GM19025 (cell line): ENCODE measurements at regions not wholly inside any gene's neighbourhood (a gene's known extent, or its start where the extent isn't known, plus 50 kb on each side); places are given as distances from the start of the nearest gene placed in this dataset.
"Not testable (repeated sequence)": the region's sequence is repeated elsewhere in the genome, so short reads cannot be mapped to it uniquely, and the experiment has no call there.

Source experiments
- ATAC-seq: cut with Tn5 transposase; IDR thresholded peaks from one replicate; pipeline ENCODE4 v1.9.1; 2021; ENCODE audit warnings: mild to moderate bottlenecking, low read depth, moderate library complexity; ENCODE audit not compliant: unreplicated experiment

DNA sequence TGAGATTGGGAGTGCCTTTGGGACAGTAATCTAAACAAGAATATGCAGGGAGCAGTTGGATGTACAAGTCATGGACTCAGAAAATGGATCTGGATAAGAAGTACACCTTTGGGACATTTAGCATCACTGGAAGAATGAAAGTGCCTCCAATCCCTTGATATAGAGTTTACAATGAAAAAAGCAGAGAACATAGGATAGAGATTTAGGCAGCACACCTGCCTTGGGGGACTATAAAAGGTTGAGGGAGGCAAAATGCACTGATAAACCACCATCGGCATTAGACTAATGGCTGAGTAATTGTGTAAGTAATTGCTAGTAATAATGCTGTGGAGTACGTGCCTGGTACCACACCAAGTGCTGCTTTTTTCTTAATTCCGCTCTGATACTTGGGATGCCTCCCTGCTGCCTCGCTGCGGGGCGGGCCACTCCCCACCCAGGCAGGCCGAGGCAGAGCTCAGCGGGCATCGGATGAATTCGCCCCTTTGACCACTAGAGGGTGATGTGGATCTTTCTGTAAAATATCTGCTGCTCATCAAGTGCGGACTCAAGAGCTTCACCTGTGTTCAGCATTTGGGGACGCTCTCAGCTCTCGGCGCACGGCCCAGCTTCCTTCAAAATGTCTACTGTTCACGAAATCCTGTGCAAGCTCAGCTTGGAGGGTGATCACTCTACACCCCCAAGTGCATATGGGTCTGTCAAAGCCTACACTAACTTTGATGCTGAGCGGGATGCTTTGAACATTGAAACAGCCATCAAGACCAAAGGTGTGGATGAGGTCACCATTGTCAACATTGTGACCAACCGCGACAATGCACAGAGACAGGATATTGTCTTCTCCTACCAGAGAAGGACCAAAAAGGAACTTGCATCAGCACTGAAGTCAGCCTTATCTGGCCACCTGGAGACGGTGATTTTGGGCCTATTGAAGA lies 99.9 kb downstream of the ANKRD18B start:
- peak; percentile 67 for ATAC-seq

DNA sequence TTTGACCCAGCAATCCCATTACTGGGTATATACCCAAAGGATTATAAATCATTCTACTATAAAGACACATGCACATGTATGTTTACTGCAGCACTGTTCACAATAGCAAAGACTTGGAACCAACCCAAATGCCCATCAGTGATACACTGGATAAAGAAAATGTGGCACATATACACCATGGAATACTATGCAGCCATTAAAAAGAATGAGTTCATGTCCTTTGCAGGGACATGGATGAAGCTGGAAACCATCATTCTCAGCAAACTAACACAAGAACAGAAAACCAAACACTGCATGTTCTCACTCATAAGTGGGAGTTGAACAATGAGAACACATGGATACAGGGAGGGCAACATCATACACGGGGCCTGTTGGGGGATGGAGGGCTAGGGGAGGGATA lies 104.3 kb downstream of the ANKRD18B start:
- not testable (repeated sequence) for ATAC-seq

DNA sequence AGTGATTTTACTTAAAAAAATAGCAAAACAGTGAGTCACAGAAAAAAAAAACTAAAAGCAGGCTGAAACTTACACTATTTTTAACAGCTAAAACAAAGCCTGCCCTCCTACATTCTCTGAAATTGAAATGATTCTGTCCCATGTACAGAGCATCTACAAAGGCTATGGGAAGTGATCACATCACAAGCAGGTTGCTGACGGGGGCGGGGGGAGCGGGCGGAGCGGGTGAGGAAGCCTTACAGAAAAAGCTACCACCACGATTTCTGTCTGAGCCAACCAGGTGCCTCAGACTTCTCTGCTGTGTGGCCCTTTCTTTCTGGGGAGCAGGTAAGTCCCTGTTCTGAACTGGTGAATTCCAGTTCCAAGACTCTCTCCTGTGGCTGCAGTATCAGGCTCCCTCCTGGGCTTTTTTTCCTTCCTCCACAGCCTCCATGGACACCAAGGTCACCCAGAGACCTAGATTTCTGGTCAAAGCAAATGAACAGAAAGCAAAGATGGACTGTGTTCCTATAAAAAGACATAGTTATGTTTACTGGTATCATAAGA lies 104.9 kb downstream of the ANKRD18B start:
- no peak for ATAC-seq

DNA sequence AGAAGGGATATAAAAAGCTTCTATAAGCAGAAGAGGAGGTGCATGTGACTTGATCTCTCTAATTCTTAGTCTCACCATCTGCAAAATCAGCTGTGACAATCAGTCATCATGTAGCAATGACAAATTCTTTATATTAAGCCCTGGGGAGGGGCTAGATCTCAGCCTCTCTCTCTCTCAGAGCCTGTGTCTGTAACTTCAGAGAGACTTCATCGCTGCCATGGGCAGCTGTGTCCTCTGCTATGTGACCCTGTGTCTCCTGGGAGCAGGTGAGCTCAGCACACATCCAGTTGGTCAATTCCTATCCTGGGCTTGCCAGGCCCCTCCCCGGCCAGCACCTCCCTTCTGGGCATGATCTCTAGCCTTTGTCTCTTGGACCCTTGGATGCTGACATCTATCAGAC lies 109.6 kb downstream of the ANKRD18B start:
- ATAC-seq, result no peak

DNA sequence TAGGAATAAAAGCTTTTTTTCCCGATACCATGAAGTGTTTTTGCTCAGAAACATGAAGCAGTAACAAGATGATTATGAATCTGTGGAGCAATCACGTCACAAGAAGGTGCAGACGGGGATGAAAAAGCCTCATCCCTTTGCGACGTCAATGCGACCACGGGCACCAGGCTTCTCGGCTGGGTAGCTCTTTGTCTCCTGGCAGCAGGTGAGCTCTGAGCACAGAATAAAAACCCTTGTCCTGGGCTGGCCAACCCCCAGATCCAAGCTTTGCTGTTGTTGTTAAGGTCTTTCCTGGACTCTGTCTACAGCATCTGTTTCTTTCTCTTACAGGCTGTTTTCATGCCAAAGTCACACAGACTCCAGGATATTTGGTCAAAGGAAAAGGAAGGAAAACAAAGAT lies 113.8 kb downstream of the ANKRD18B start:
- ATAC-seq, result no peak

DNA sequence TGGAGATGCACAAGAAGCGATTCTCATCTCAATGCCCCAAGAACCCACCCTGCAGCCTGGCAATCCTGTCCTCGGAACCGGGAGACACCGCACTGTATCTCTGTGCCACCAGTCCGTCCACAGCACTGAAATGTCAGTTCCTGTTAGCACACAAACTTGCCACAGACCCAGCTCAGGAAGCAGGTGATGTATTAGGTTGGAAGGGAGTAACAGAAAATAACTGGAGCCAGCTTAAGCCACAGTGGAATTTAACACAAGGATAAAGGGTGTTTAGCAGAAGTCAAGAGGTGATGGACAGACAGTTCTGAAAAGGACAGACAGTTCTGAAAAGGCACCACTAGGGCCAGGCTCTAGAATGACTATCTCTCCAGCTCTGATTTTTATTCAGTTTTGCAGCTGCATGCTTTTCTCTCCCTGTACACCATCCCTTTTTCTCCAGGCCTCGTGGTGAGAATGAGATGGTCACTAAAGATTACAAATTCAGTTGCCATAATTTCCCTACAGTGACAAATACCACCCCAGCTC lies 114.4 kb downstream of the ANKRD18B start:
- ATAC-seq, result no peak

DNA sequence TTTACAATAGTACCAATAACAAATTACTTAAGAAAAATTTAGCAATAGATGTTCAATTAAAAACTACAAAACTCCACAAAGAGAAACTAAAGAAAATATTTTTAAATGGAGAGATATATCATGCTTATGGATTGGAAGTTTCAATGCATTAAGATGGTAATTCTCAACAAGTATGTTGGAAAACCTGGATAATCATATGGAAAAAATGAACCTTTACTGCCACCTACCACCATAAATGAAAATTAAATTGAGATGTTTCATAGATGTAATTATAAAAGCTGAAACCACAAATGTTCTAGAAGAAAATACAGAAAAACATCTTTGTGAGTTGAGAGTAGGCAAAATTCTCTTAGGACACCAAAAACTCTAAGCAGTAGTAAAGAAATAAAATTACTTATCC lies 121.7 kb downstream of the ANKRD18B start:
- no peak for ATAC-seq

DNA sequence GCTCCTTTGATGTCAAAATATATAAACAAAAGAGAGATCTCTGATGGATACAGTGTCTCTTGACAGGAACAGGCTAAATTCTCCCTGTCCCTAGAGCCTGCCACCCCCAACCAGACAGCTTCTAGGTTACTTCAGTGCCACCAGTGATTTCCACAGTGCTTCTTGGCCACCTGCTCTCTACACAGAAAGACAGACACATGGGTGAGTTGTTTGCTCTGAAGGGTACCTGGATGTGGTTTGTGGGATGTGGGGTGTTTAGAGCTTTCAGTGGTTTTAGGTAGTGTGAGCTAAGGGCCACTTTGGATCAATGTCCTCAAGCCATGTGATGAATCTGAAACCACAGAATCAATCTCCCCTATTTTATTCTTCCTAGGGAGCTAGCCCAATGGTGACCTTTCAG lies 125.4 kb downstream of the ANKRD18B start:
- no peak for ATAC-seq

DNA sequence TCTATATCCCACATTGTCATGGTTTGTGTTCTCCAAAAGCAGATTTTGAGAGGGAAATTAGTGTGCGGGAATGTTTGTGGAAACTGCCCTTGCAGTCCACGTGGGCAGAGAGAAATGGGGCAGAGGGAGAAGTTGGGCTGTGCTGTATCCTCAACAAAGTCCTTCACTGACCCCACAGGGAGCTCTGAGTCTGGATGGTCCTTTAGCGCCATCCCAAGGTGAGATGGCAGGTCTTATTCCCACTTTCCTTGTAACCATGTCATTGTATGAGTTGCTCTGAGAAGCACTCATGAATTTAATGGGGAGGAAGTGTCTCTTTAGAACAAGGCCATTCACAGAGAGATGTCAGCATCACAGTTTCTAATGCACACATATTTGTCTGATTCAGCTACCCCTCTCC lies 127.1 kb downstream of the ANKRD18B start:
- no peak for ATAC-seq

DNA sequence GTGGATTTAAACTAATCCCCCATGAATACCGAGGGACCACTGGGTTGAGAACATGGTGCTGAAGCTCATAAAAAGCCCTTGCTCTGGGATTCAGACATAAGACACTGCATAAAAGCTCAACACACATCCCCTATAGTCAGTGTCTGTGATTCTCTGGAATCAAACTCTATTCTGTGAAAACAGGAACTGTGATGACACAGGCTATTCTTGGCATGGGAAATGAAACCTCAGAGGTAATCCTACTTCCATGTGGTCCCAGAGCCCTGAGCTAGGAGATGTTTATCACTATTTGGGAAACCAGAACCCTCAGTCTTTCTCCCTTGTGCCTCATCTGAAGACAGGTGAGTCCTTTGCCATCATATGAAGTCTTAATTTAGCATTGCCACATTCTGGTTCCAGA lies 135.4 kb upstream of the PRSS3 start:
- ATAC-seq, result no peak

DNA sequence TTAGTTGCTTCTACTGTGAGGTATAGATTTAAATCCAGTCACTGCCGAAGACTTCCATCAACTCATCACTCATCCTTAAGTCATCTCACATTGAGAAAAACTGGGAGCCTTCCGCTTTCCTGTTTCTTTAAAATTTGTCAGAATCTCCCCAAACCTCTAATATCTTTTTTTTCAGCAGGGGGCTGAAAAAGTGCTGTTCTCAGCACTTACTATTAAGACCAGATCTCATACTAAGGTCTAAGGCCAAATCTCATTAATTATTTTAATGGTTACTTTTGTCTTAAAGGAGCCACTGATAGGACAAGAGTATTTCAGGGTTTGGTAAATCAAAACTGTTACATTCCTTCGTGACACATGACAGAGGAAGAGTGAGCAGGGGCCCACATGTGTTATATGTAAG lies 134.6 kb upstream of the PRSS3 start:
- ATAC-seq, result no peak

DNA sequence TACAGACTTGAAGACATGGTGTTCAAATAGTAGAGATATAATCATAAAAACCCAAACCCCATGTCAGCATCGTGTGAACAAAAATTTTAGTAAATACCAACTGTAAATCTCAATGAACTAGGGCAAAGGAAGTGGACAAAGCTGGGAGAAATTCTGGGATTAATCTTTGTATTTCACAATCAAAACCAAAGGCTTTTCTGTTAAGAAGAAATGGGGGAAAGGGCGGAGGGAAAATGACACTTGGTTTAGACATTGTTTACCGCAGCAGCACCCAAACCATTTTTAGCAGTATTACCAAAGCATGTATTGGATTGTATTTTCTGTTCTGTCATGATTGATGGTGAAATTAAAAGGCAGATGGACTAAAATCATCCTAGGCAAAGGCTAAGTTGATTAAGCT lies 134.2 kb upstream of the PRSS3 start:
- no peak for ATAC-seq

DNA sequence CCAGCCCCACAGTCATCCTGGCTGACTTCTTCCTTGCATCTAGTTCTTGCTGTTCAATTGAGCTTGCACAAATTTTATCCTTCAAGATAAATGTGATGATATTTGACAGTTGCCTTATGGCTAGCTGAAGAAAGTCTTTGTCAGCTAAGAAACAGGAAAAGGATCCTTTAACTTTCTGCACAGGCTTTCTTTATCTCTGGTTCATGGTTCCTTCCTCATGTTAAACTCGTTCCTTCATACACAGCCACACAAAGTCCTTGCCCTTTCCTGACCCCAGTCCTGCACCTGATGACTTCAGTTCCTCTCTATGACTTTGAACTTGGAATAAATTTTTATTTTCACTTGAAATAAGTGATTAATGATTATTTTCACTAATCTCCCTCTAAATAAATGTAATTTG lies 132.5 kb upstream of the PRSS3 start:
- no peak for ATAC-seq

DNA sequence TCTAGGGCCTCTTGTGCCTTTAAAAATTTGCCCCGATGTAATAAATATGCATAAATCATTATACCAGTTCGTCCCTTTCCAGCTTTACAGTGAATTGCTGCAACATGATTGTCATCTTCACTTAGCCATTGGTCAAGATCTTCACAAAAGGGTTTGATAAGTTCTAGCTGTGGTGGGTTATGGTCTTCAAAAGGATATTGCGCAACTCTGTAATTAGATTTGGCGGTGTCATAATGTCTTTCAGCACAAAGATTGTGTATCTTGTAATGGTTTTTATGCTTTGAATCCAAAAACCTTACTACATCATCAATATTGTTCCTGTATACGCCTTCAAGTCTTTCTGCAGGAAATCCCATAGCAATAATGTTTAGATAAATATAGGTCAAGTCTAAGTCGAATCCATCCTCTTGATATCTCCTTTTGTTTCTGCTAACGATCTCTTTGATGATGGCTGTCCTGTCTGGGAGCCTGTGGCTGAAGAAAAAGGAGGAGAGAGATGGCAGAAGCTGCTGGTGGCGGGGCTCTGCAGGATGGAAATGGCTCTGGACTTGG lies 119.1 kb upstream of the PRSS3 start:
- not testable (repeated sequence) for ATAC-seq

DNA sequence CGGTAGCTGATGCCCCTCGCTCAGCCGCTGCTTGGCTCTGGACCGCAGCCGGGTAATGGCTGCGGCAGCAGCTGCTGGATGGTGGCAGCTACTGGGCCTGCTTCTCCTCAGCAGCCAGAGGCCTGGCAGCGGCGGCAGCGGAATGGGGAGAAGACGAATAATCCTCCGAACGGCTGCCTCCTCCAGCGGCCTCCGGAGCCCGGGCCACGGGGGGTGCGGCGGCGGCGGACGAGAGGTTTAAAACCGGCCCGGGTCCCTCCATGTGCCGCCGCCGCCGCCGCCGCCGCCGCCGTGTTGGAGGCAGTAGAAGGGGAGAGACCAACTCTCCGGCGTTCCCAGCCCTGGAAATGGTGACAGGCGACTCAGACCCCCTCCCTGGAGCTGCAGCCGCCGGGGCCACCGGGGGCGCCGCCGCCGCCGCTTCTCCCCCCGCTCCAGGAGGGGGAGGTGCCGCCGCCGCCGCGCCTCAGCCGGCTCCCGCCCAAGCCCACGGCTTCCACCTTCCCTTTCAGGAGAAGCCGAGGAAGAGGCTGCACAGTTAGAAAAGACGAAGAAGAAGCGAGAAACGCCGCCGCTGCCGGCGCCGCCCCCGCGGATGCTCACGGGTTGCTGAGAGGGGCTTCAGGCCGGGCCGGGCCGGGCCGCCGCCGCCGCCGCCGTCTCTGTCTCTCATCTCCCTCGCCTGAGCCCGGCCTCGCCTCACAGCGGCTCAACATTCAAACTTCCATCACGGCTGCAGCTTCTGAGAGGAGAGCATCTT lies 118.4 kb upstream of the PRSS3 start:
- no peak for ATAC-seq

DNA sequence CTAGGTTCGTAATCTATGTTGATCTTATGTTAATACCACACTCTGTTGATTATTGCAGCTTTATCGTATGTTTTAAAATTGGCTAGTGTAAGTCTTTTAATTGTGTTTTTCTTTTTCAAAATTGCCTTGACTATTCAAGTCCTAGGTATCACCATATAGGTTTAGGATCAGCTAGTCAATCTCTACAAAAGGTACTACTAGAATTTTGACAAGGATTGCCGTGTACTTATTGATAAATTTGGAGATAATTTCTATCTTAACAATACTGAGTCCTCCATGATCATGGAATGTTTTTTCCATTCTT lies 117.9 kb upstream of the PRSS3 start:
- ATAC-seq, result no peak

DNA sequence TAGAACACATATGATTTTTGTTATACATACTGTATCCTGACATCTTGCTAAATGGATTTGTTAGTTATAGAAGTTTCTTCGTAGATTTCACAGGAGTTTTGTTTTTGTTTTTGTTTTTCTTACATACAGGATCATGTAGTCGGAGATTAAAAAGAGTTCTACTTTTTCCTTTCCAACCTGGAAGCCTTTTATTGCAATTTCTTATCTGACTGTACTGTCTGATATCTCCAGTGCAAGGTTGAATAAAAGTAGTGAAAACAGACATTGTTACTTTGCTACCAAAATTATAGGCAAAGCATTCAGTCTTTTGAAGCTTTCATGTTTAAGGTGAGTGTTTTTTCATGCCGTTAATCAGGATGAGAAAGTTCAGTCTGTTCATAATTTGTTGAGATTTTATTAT lies 117.4 kb upstream of the PRSS3 start:
- no peak for ATAC-seq

DNA sequence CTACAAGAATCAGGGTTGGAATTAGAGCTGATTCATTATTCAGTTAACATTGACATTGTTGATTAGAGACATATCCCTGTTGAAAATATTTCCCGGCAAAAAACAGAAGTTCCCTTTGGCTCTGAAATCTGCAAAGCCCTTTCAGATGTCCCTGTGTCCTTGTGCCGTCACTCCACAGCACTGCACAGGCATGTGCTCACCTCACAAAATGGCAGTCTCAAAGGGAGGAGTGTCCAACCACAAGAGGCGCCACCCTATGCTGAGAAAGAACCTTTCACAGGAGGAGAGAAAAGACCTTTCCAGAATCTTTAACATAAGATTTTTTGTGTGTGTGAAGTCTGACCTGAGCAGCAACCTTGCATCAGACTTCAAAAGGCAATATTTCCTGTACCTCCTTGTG lies 112.8 kb upstream of the PRSS3 start:
- no peak for ATAC-seq

DNA sequence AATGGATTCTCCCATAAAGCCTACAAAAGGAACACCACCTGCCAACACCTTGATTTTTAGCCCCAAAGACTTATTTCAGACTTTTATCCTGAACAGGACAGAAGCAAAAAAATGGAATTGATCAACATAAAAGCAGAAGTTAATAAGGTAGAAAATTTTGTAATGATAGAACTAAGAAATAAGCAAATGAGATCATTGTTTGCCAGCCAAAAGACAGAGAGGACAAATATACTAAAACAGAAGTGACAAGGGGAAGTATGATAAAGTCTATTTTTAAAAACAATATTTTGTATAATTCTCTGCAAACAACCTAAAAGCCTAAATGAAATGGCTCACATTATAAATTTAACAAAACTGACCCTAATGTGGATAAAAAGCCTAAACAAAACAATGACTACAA lies 110.5 kb upstream of the PRSS3 start:
- ATAC-seq, result no peak

DNA sequence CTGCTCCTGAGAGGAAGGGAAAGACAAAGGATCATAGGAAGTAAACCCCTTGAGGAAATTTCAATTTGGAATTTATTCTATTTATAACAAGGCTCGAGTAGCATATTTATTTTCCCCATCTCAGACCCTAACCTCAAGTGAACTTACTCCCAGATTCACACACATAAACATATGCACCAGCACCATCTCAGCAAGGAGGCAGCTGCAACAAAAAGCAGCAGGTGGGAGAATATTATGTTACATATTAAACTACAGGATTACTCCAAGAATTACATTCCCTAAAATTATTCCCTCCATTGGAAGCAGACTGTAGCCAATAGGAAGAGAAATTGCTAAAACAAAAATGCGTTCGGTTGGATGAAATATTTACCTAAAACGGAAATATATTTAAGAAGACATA lies 108.4 kb upstream of the PRSS3 start:
- no peak for ATAC-seq

DNA sequence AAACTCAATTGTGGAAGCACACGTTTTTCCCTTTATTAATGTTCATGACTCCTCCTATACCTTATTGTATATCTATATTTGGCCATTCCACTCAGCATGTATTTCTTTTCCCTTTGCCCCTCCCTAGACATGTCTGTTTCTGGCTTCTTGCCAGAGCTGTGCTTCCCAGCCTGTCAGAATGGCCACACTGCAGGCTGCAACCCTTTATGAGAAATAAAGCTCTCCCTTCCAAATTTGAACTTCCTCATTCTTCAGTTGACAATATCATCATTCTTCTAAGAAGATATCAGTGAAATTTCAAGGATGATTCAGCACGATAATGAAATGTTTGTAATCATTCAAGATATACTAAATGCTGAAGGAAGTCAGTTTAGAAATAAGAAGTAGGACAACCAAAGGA lies 107.6 kb upstream of the PRSS3 start:
- no peak for ATAC-seq
